GM12892 (cell line): ENCODE measurements at regions not wholly inside any gene's neighbourhood (a gene's known extent, or its start where the extent isn't known, plus 50 kb on each side); places are given as distances from the start of the nearest gene placed in this dataset.

ENCODE experiments used
- POLR2A ChIP-seq: IDR thresholded peaks from 2 replicates; pipeline ENCODE4 v1.6.1; 2011; ENCODE audit warnings: low read depth, low read length, control low read depth
- POLR2AphosphoS5 ChIP-seq: IDR thresholded peaks from 2 replicates; pipeline ENCODE4 v1.6.1; 2011; ENCODE audit warnings: low read depth, low read length, control low read depth
- TAF1 ChIP-seq: IDR thresholded peaks from 2 replicates; pipeline ENCODE4 v1.6.1; 2011; ENCODE audit warnings: low read depth, mild to moderate bottlenecking, control low read depth, low read length, borderline replicate concordance

DNA sequence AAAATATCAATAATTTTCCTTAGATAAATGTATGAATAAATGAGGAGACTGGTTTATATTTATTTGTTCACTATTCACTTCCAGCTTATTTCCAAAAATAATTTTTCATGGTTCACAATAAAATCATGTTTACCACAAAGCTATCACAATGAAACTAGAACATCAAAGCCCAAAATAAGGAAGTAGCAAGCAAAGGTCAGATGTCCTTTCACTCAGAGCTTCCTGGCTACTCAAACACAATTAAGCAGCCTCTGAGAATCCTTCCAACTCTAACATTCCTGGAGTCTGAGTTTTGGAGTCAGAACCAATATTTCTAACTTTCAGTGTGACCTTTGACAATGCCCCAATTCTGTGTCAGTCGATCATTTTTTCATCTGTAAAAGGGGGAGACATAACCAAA lies 527.0 kb downstream of the SOX6 start:
- TF ChIP-seq POLR2A (no peak), TAF1 (no peak), POLR2AphosphoS5 (no peak)
